Mesothelial cell of epicardium (in vitro differentiated cells): ENCODE measurements at regions not wholly inside any gene's neighbourhood (a gene's known extent, or its start where the extent isn't known, plus 50 kb on each side); places are given as distances from the start of the nearest gene placed in this dataset.

Source experiments
- DNase-seq, 2 experiments: peaks; one replicate each; pipeline ENCODE4 v3.0.0; 2021; ENCODE audit warnings: low spot score in 2 of 2; ENCODE audit not compliant: unreplicated experiment in 2 of 2
- H3K27ac Mint-ChIP-seq: 2 replicates; pipeline ENCODE4 v1.8.0; 2021; ENCODE audit warnings: mixed read lengths
- H3K27me3 Mint-ChIP-seq: 2 replicates; pipeline ENCODE4 v1.8.0; 2021; ENCODE audit warnings: low read depth, mixed read lengths
- H3K36me3 Mint-ChIP-seq: 2 replicates; pipeline ENCODE4 v1.8.0; 2021; ENCODE audit warnings: mixed read lengths
- H3K4me1 Mint-ChIP-seq: 2 replicates; pipeline ENCODE4 v1.8.0; 2021; ENCODE audit warnings: mixed read lengths
- H3K4me3 Mint-ChIP-seq: 2 replicates; pipeline ENCODE4 v1.8.0; 2021; ENCODE audit warnings: mild to moderate bottlenecking, moderate library complexity, mixed read lengths
- H3K9me3 Mint-ChIP-seq: 2 replicates; pipeline ENCODE4 v1.8.0; 2021; ENCODE audit warnings: mixed read lengths
- TF ChIP-seq, protein P1 (sequence below): fragments of 200-600 bp; sonication (generic); IDR thresholded peaks from one replicate; pipeline ENCODE4 v1.5.0; 2021; ENCODE audit warnings: antibody characterized with exemption; ENCODE audit not compliant: unreplicated experiment

DNA sequence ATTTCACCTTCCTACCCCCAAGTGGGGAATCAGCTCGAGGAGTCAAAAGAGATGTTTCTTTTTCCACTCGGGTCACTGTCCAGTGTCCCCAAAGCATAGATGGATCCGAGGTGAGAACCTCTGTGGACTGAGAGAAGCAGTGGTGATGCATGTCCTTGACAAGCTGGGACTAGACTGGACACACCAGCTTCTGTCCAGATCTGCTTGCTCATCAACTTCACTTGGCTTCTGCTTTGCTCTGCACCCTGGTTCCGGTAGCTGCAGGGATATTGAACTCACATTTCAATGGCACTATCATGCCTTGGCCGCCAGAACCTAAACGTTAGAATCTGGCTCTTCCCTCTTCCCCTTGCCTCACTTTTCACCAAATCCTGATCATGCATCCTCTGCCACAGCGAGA, 50.3 kb upstream of the CXCL12 start:
- Mint-ChIP-seq H3K4me1 (no peaks in the 10 kb centered on the region), H3K4me3 (no peak overlapping the region), H3K36me3 (no peaks in the 10 kb centered on the region), H3K9me3 (peaks cover 40% of the 10 kb centered on the region), H3K27me3 (peaks cover 14% of the 10 kb centered on the region), H3K27ac (no peak overlapping the region)
- TF ChIP-seq, protein P1, sequence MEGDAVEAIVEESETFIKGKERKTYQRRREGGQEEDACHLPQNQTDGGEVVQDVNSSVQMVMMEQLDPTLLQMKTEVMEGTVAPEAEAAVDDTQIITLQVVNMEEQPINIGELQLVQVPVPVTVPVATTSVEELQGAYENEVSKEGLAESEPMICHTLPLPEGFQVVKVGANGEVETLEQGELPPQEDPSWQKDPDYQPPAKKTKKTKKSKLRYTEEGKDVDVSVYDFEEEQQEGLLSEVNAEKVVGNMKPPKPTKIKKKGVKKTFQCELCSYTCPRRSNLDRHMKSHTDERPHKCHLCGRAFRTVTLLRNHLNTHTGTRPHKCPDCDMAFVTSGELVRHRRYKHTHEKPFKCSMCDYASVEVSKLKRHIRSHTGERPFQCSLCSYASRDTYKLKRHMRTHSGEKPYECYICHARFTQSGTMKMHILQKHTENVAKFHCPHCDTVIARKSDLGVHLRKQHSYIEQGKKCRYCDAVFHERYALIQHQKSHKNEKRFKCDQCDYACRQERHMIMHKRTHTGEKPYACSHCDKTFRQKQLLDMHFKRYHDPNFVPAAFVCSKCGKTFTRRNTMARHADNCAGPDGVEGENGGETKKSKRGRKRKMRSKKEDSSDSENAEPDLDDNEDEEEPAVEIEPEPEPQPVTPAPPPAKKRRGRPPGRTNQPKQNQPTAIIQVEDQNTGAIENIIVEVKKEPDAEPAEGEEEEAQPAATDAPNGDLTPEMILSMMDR = no peak
- no peak for DNase-seq

DNA sequence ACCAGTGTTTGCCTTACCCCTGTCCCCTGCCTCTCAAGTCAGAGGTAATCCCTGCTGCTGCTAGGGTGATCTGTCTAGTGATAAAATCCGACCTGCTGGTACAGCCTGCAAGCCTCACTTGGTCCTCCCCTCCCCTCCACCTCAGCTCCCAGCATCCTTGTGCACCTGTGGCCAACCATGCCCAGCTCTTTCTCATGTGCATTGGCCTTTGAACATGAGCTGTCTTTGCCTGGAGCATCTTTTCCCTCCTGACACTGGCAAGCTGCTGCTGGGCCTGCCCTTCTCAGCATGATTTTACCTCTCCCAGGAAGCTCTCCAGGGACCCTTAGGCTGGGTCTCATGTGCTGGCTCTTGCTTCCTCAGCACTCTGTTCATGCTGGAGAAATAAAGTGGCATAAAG, 51.3 kb upstream of the CXCL12 start:
- Mint-ChIP-seq H3K36me3 (no peaks in the 10 kb centered on the region), H3K4me3 (no peak overlapping the region), H3K9me3 (peaks cover 29% of the 10 kb centered on the region), H3K27ac (no peak overlapping the region), H3K4me1 (no peaks in the 10 kb centered on the region), H3K27me3 (peaks cover 14% of the 10 kb centered on the region)
- TF ChIP-seq, protein P1 = no peak
- DNase-seq = no peak

DNA sequence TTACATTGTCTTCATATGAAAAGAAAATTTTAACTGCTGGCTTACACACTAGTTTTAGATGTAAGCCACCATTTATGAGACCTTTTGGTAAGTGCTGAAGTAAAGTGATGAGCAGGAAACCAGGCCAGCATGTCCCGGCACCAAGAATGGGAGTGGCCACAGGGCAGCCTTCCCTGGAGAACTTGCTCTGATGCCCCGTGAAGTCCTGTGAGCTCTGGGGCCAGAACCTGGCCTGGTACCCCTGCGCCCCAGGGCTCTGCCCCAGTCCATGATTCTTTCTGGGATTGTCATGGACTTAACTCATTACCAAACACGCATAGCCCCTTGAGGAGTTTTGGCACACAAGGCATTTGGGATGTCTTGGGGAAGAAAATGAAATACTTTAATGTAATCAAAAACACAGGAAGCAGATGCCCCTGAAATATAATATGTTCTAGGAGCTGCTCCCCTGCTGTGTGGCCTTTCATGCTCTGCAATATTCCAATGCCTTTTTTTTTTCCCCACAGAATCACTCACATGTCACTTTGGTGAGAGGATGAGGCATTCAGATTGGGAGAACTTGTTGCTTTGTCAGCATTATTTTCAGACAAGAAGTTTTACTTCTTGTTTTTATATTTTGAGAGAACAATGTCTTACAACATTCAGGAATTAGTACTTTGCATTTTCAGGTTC, 53.1 kb upstream of the CXCL12 start:
- no peak for DNase-seq
- H3K4me1 Mint-ChIP-seq = no peaks in the 10 kb centered on the region
- H3K4me3 Mint-ChIP-seq = no peak overlapping the region
- peaks cover 17% of the 10 kb centered on the region for H3K9me3 Mint-ChIP-seq
- no peaks in the 10 kb centered on the region for H3K36me3 Mint-ChIP-seq
- TF ChIP-seq, protein P1 = no peak
- H3K27ac Mint-ChIP-seq = no peak overlapping the region
- H3K27me3 Mint-ChIP-seq = peaks cover 14% of the 10 kb centered on the region

DNA sequence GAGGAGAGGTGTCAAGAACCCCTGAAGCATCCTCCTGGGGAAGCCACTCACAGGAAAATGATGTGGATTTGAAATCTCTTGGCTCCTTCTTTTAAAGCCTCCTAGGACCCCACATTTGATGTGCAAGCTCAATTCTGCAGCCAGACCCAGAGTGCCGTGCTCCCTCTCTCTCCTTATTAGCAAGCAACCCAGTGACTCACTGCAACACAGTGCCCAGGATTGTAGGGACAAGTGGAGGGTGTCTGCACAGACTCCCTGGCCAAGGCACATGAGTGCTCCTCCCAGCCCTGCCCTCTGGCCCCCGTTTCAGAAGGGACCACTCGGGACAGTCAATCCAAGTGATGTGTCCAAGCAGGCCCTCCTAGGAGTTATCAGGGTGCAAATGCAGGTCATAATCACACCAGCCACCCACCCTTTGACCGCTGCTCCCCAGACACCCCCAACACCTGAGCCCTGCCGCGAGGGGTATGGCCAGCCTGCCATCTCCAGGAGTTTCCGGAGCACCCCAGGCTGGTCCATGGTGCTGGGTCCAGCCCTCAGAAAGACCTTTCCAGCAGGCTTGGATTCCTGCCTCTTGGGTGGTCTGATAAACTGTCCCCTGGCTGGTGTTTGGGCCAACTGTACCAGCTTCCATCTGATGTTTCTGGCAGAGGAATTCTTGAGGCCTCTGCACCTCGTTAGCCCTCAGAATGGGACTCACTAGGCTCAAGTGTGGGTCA, 54.5 kb upstream of the CXCL12 start:
- TF ChIP-seq, protein P1 = no peak
- peaks cover 17% of the 10 kb centered on the region for H3K9me3 Mint-ChIP-seq
- no peaks in the 10 kb centered on the region for H3K36me3 Mint-ChIP-seq
- H3K27ac Mint-ChIP-seq = no peak overlapping the region
- no peaks in the 10 kb centered on the region for H3K4me1 Mint-ChIP-seq
- H3K4me3 Mint-ChIP-seq = no peak overlapping the region
- H3K27me3 Mint-ChIP-seq = peaks cover 14% of the 10 kb centered on the region
- no peak for DNase-seq

DNA sequence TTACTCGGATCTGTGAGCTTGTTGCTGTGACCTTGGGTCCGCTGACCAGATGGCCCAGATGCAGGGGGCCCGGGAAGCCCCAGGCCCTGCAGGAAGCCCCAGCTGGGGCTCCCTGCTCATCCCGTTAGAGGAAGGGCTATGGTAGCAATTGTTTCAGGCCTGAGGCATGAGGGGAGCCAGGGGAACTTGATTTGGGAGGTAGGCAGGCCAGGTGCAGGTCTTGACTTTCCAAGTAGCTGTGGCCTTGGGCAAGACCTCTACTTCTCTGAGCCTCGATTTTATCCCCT, 55.0 kb upstream of the CXCL12 start:
- DNase-seq = no peak
- no peak overlapping the region for H3K4me3 Mint-ChIP-seq
- peaks cover 14% of the 10 kb centered on the region for H3K27me3 Mint-ChIP-seq
- H3K36me3 Mint-ChIP-seq = no peaks in the 10 kb centered on the region
- TF ChIP-seq, protein P1 = no peak
- no peak overlapping the region for H3K27ac Mint-ChIP-seq
- H3K4me1 Mint-ChIP-seq = no peaks in the 10 kb centered on the region
- peaks cover 19% of the 10 kb centered on the region for H3K9me3 Mint-ChIP-seq
